Amniotic epithelial cell (primary cell): ENCODE measurements at regions not wholly inside any gene's neighbourhood (a gene's known extent, or its start where the extent isn't known, plus 50 kb on each side); places are given as distances from the start of the nearest gene placed in this dataset.
"Not testable (repeated sequence)": the region's sequence is repeated elsewhere in the genome, so short reads cannot be mapped to it uniquely, and the experiment has no call there.

Experiments used
- DNase-seq: peaks from one replicate; pipeline ENCODE4 v3.0.0-alpha.2; 2010; ENCODE audit warnings: low read depth

DNA sequence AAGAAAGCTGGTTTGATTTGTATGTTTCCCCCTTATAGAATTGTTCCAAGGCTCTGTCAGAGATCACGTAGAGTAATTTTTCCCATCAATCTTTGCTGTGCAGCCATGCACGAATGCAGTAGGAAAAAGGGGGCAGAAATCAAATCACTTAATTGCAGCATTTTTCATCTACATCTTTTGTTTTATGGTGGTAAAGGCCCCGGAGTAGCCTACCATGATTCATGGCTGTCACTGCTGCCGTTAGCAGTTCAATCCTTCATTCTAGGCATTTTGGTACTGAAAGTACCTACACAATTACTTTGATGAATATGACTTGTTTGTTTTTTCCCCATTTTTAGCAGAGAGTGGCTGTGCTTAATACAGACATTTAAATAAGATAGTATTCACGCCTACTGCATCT is 631.9 kb upstream of the MMS22L start:
- DNase-seq, result no peak

DNA sequence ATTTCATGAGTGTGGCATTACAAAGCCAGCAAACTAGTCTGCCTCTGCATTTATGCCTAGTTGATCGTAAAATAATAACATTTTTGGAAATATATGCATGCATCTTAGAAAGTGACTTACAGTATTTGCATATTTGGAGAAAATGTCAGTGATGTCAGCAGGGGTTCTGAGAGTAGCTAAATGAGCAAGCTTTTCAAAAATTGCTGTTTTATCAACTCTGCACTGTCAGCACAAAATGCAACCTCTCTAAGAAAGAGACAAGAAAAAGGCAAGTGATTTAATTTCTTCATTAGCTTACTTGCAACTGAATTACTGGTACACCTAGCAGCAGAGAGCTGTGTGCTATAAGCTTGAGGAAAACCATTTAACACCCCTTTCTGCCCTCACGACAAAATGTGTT is 632.5 kb upstream of the MMS22L start:
- no peak for DNase-seq

DNA sequence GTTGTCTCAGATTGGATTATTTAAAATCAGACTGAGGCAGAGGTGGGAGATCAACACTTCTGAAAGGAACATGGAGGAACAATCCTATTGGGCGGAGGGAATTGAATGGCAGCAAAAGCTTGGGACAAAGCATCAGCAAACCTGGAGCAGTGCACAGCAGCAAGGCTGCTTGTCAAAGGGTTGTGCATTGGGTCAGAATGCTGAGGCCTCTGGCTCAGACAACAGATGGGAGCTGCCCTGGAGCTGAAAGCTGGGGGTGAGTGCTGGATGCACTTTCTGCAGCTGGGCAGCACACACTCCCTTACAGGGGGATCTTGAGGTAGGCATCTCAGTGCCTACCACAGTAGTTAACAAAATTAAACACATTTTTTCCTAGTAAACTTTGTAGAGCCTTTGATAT is 634.4 kb upstream of the MMS22L start:
- DNase-seq, result no peak

DNA sequence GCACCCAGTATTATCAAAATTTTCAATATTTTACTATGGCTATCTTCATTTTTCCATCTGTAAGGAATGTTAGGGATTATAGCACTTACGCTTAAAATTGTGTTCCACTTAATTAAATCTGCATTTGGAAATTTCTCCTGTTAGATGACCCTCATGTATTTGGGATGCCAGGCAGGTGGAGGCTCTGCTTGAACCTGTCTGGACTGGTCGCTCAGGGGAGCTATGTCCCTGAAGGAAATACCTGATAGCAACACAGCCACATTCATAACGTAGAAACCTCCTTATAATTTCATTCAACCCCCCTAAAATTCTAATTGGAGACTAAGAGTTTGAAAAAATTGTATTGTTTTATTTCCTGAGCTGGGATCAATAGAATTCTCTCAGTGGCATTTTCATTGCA is 636.0 kb upstream of the MMS22L start:
- no peak for DNase-seq

DNA sequence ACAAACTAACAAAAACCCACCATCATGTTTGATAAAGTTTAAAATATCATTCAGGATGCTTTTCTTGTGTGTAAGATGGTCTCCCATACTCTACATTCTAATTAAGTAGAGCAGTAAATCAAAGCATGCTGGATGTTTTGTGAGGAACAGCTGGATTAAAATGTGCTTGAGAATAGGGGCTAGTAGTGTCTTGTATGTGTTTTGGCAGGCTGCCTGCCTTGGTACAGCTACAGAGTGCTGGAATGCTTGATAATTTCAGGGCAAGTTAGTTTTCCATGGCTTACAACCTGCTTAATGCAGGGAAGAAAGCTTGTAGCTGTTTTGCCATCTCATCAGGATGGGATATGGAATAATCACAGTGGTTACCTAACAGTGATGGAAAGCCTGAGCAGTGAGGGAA is 636.6 kb upstream of the MMS22L start:
- no peak for DNase-seq

DNA sequence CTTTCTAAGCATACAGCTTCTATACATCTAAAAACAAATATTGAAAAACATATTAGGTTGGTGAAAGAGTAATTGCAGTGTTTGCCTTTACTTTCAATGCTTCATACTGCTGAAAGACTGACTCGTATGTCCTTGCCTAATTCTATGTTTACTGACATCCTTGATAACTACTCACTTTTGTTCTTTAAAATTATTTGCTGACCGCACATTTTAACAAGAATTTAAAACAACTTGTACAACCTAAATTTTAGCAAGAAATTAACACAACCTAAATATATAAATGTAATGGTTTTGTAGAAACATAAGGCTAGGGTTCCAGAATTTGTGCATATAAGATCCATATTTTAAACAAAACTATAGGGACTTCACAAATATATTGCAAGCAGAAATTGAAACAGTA is 640.2 kb upstream of the MMS22L start:
- DNase-seq, result no peak

DNA sequence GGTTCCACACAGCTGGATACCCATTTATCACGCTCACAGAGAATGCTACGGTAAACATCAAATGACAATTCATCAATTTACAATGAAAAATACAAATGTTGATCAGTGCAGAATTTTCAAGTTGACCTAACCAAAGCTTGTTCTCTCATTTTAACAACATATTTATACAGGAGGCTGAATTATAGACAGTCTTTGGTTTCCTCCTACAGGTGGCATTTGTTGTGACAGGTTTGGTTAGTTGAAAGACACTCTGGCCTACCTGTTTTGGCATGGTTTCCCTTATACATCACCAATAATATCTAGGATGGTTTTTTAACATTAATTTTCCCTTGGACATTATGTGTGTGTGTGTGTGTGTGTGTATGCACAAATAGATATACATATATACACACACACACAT is 642.5 kb upstream of the MMS22L start:
- DNase-seq, result no peak

DNA sequence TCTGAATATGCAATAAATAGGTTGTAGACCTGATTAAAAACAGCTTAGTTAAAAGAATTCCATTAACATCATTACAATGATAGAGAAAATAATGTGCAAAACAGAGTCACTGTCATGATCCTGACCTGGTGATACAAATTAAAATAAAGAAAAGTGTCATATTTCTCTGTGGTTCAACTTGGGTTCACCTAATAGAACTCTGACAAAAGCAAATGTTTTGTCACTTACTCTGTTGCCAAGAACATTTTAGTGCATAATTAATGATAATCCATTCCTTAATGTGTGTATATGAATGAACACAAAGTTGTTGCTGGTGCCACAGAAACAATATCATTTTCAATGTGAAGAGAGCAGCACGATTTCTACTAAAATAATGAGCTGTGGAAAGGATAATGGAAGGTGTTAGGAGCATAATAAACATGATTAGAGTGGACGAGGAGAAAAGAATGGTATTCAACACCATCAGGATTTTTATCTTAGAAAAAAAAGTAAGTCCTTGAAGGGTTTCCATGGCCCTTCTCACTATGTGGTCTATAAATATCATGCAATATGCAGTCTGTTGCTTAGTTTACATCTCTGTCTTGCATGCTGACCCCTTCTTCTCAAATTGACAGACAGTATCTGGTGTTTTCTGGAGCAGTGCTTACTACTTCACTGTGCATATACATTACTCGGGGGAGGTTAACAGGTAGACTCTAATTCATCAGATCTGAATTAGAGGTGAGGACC is 656.6 kb upstream of the MMS22L start:
- DNase-seq, result no peak

DNA sequence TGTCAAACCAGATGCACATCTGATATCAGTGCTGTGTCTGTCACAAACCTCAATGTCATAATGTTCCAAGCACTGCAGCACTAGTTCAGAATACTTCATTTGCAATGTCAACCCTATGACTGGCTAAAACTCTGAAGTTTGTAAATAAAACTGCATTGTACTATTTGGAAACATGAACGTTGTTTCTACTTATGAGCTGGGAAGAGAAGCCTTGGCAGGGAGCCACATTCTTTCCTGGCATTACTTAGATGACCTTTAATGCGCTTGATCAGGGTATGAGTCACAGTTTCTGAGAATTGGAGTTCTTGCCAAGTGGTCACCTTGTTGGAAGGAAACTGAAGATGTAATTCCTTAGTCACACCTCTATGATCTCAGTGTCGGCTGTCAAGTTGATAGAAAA is 664.8 kb upstream of the MMS22L start:
- DNase-seq, result peak; percentile 78

DNA sequence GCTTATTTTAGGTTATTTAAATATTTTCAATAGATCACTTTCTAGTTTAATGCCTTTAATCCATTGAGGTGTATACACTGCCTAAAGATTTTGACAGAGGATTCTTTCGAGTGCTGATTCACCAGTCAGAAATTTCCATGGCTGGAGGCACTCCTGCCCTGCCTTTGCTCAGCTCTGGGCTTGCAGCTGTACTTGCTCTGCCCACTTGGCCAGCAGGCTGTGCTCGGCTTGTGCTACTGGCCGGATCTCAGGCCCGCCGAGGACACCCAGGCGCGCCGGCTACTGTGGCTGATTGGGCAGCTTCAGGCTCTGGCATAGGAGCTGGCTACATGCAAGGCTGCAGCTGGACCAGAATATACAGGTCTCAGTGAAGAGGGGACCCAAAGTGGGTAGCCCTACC is 675.1 kb upstream of the MMS22L start:
- peak; percentile 18 for DNase-seq

DNA sequence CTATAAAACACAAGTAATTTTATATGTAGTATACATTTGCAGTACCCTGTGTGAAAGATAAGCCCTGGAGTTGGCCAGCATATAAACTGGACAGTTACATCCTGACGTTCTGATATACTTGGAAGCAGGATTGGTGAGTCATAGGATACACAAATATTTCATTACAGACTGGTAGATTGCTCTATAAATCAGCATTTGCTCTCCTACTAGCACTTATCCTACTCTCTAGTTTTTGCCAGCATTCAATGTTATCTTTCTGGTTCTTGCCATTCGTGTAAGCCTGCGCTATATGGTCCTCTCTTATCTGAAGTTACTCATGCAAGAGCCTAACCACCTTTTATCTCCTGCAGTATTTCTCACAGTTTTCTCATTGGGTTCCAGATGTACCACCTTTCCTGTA is 680.2 kb upstream of the MMS22L start:
- DNase-seq, result peak; percentile 20

DNA sequence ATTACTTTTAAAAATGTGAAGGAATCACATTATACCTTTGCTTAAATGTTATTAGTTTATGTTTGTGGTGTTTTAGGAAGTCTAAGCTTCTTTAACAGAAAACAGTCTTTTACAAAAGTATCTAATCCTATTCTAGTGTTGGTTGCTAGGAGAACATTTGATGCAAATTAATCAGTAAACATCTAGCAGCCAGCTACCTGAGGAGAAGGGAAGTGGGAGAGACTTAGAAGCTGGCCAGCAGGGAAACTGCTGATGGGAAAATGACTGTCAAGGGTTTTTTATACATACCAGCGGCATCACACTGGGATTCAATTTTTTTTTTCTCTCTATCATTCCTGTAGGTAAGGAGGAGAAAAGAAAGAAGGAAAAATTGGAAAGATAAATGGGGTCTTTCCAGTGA is 686.0 kb upstream of the MMS22L start:
- no peak for DNase-seq

DNA sequence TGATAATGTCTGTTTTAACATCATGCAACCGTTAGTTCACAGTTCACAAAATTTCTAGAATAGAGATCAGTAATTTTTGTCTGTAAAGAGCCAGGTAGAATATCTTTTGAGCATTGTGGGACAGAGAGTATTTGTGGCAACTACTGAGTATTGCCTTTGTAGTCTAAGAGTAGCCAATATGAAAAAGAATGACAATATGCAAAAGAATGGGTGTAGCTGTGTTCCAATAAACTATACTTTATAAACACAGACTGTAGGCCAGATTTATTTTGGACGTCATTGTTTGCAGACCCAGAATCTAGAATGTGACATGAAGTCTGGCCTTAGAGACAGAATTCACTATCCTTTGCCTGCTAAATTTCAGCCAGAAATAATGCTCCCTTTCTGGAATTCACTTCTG is 694.1 kb upstream of the MMS22L start:
- DNase-seq, result no peak

DNA sequence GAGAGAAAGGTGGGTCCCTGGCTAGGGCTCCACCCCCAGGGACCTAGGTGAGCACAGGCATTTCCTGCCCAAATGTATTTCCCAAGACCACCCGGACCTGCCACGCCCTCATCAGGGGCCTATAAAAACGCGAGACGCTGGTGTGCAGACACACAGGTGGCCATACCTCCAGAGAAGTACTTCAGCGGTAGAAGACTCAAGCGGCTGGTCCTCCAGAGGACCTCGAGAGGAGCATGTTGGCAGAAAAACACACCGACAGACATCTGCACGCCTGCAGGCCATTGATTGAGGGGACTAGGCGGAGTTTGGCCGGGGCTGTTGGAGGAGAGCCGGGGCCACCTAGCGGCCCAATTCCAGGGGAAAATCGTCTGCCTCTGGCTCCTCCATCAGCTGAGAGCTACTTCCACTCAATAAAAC is 695.8 kb upstream of the MMS22L start:
- no peak for DNase-seq

DNA sequence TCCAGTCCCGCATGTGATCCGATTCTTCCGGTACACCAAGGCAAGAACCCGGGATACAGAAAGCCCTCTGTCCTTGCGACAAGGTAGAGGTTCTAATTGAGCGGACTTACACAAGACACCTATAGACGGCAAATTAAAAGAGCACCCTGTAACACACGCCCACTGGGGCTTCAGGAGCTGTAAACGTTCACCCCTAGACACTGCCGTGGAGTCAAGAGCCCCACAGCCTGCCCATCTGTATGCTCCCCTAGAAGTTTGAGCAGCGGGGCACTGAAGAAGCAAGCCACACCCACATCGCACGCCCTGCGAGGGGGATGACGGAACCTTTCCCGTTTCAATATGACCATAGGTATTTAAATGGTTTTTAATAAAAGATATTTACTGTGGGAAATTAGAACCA is 696.3 kb upstream of the MMS22L start:
- not testable (repeated sequence) for DNase-seq

DNA sequence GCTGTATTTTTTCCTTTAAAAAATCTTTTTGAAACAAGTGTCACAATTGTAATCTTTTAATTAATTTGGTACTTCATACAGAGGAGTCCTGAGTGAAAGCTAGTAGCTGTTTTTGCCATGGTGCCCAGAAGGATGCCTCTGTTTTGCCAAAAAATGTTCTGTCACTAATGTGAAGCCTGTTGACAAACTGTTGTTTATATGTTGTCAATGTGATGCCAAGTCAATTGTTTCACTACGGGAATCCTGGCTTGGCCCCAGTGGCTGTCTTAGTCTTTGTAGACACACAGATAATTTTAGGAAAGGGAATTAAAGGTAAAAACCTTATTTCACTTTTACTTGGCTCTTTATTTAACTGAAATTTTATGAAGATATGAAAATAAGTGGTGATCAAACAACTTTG is 706.4 kb upstream of the MMS22L start:
- no peak for DNase-seq

DNA sequence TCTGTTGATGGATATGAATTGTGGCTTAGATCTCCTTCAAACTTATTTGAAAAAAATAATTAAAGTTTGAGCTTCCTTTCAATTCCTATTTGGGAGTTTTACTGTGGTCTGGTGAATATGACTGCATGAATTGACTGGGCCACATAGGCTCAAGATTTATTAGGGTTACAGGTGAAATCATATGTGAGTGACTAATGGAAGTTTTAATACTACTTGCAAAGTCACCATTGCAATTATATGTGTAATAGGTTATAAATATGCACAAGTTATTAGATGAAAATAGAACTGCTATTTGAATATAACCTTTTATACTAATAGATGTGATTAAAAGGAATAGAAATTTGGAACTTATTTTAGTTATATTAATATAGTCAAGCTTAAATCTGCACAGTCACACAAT is 712.1 kb upstream of the MMS22L start:
- DNase-seq, result no peak

DNA sequence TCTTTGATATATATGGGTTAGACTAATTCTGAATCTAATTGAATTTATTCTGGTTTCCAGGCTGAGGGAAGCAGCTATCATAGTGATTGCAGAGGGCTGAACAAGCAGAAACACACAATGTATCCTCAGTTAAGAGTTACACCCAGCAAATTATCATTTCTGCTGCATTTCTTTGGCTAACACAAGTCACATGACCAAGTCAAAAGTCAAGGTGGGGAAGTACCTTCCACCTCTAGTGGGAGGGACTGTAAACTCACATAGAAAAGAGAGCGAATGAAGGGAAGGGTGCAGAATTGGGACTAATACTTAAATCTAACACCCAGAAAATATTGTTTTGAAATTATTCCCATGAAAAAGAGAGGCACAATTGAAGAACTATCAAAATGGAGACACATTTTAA is 719.7 kb upstream of the MMS22L start:
- DNase-seq, result no peak

DNA sequence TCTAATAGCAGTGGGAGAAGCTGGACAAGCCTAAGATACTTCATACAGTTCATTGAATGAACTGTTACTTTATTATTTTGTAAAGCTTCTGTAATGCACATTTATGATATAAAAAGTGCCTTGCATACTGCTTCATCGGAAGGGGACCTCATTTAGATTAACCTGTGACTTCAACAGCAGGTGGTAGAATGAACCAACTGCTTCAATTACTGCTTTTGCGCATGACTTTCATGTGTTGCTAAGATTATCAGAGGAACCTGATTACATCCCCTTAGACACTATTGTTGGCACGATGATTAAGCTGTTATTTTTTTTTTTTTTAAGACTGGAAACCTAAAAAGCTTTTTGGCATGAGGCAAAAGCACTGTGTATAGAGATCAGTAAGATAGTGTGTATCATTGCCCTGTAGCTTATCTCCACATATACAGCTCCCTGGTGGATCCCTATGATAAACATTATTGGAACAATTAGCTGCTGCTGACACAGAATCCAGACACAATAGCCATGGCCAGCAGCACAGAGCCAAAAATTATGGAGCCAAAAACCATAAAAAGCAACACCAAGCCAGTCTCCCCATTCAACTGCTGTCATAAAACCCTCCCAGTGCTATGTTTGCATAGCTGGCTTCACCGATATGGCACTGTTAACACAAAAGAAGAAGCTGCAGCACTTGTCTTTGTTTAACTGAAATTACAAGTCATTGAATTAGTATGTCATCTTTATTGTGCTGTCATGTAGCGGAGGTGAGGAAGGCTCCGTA is 731.6 kb upstream of the MMS22L start:
- DNase-seq, result no peak

DNA sequence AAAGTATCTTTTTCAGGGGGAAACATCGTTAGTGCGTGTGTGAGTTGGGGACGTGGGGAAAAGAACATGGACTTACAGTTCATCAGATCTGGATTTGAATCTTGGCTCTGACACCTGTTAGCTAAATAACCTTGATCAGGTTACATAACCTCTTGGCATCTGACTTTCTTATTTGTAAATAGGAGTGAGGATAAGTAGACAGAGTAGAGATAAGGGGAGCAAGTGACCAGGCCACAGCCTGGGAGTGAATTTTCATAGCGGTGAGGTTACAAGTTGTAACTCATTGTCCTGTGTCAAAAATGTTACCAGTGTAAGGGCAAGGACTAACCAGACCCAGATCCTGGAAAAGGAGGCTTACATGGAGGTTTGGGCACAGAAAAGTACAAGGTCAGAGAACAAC is 733.5 kb upstream of the MMS22L start:
- DNase-seq, result no peak

DNA sequence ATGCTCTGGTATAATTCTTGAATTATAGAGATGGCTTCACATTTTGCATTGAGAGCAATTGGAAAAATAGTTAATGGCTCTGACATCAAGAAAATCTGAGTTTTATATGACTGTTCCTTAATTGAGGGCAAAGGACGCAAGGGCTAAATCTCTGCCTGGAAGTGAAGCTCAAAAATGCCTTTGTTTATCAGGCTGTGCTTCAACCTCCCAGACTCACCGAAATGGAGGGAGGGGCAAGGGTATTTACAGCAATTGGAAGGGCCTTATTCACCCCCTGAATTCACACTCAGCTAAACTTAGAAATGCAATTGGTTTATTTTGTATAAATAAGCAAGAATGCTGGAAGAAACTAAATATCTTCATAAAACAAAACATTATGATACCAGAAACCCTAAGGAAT is 737.2 kb upstream of the MMS22L start:
- no peak for DNase-seq

DNA sequence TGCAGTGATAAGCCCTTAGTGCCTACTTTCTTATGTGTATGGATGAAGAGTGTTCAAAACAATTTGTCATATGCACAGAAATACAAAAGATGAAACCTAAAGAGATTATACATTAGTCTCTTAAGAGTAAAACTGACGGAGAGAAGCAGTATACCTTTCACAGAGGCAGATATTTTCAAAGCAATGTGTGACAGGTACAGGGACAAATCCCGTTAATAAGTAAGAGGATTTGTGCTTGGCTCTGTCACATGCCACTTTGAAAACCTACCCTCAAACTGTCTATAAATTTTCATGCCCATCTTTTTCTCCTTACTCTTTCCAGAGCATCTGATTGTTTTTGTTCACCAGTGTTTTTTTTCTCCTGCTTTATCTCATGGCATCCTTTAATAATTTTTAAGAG is 741.3 kb upstream of the MMS22L start:
- no peak for DNase-seq

DNA sequence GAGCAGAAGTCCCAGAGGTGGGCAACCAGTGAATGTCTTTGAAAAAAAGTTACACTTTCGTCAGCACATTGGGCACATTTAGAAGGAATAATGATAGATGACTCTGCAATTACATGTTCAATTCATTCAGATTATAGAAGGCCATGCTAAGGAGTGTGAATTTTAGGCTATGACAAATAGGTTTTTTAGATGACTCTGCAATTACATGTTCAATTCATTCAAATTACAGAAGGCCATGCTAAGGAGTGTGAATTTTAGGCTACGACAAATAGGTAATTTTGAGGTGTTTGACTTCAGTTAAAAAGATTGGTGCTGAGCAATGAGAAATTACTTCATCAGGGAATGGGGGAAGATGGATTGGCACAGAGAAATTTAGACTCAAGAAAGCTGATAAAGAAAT is 744.9 kb upstream of the MMS22L start:
- no peak for DNase-seq

DNA sequence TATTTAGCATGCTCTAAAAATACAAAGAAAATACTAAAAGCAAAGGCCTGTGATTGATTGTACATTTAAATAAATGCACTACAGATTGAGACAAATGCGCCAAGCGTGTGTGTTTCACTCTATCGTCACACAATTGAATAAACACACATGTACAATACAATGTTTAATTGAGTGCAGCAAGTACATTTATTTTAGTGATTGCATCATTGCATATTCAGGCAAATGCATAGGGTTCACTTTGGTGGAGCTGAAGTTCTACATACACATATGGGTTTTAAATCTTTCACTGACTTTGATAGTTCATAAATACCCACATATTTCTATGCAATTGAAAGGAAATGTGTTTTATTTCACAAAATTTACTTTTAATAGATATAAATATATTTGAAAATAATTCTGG is 750.6 kb upstream of the MMS22L start:
- no peak for DNase-seq
